Neural cell (in vitro differentiated cells): ENCODE measurements at regions not wholly inside any gene's neighbourhood (a gene's known extent, or its start where the extent isn't known, plus 50 kb on each side); places are given as distances from the start of the nearest gene placed in this dataset.

Experiments used
- H2AFZ ChIP-seq: fragments of 200-600, 300-800 bp; sonication (generic), shearing (Covaris generic); 2 replicates; pipeline ENCODE4 v1.6.0; 2014; ENCODE audit warnings: low read depth, mild to moderate bottlenecking, antibody characterized with exemption, low read length, moderate library complexity
- H3F3A ChIP-seq: fragments of 200-600 bp; shearing (Covaris generic); 2 replicates; pipeline ENCODE4 v1.6.1; 2016; ENCODE audit warnings: mild to moderate bottlenecking, moderate library complexity, mixed read lengths, antibody characterized with exemption, low read length; ENCODE audit not compliant: insufficient read depth, poor library complexity, severe bottlenecking
- H3K27ac ChIP-seq: fragments of 200-600, 300-800 bp; sonication (generic), shearing (Covaris generic); 2 replicates; pipeline ENCODE4 v1.5.1; 2014; ENCODE audit warnings: mild to moderate bottlenecking, low read length, moderate library complexity
- H3K27me3 ChIP-seq: fragments of 300-800, 200-600 bp; sonication (generic), shearing (Covaris generic); 2 replicates; pipeline ENCODE4 v1.6.0; 2014; ENCODE audit warnings: mild to moderate bottlenecking, low read depth, low read length, moderate library complexity; ENCODE audit not compliant: insufficient read depth
- H3K36me3 ChIP-seq: fragments of 300-800, 200-600 bp; sonication (generic), shearing (Covaris generic); 2 replicates; pipeline ENCODE4 v1.5.1; 2014; ENCODE audit warnings: mild to moderate bottlenecking, antibody characterized with exemption, low read length, moderate library complexity; ENCODE audit not compliant: insufficient read depth
- H3K4me2 ChIP-seq: fragments of 300-800, 200-600 bp; sonication (generic), shearing (Covaris generic); 2 replicates; pipeline ENCODE4 v1.6.0; 2014; ENCODE audit warnings: mild to moderate bottlenecking, low read length
- H3K4me3 ChIP-seq: fragments of 300-800, 200-600 bp; sonication (generic), shearing (Covaris generic); 2 replicates; pipeline ENCODE4 v1.5.1; 2014; ENCODE audit warnings: mild to moderate bottlenecking, low read length, moderate library complexity
- H3K79me2 ChIP-seq: fragments of 200-600 bp; shearing (Covaris generic); replicated peaks from 2 replicates; pipeline ENCODE4 v1.6.0; 2014; ENCODE audit warnings: mild to moderate bottlenecking, low read length, moderate library complexity; ENCODE audit not compliant: insufficient read depth
- H3K9ac ChIP-seq: fragments of 300-800, 200-600 bp; sonication (generic), shearing (Covaris generic); 2 replicates; pipeline ENCODE4 v1.6.1; 2016; ENCODE audit warnings: mild to moderate bottlenecking, low read length, mixed read lengths
- H3K9me2 ChIP-seq: fragments of 200-600 bp; shearing (Covaris generic); 2 replicates; pipeline ENCODE4 v1.6.1; 2016; ENCODE audit warnings: mild to moderate bottlenecking, low read length, mixed read lengths; ENCODE audit not compliant: insufficient read depth
- H3K9me3 ChIP-seq: fragments of 200-600, 300-800 bp; sonication (generic), shearing (Covaris generic); 2 replicates; pipeline ENCODE4 v1.6.1; 2016; ENCODE audit warnings: mild to moderate bottlenecking, mixed run types, low read length, moderate library complexity, mixed read lengths
- H4K20me1 ChIP-seq: fragments of 200-600 bp; shearing (Covaris generic); 2 replicates; pipeline ENCODE4 v1.6.1; 2016; ENCODE audit warnings: mild to moderate bottlenecking, mixed run types; ENCODE audit not compliant: insufficient read depth
- CTCF ChIP-seq: fragments of 450-650 bp; IDR thresholded peaks from 2 replicates; pipeline ENCODE4 v1.5.1; 2014; ENCODE audit warnings: antibody characterized with exemption, mild to moderate bottlenecking, moderate library complexity; ENCODE audit not compliant: poor library complexity, severe bottlenecking
- EP300 ChIP-seq: fragments of 450-650 bp; conservative IDR thresholded peaks from 2 replicates; pipeline ENCODE4 v1.6.1; 2014; ENCODE audit warnings: antibody characterized with exemption, mild to moderate bottlenecking, moderate library complexity; ENCODE audit not compliant: poor library complexity, severe bottlenecking
- EZH2 ChIP-seq: fragments of 200-600, 300-800 bp; shearing (Covaris generic), sonication (generic); IDR thresholded peaks from 2 replicates; pipeline ENCODE4 v1.6.1; 2014; ENCODE audit warnings: antibody characterized with exemption, low read length, borderline replicate concordance, mild to moderate bottlenecking; ENCODE audit not compliant: insufficient read depth, poor library complexity, severe bottlenecking
- MXI1 ChIP-seq: fragments of 450-650 bp; conservative IDR thresholded peaks from 2 replicates; pipeline ENCODE4 v1.6.1; 2014; ENCODE audit warnings: antibody characterized with exemption, mild to moderate bottlenecking; ENCODE audit not compliant: poor library complexity, severe bottlenecking
- POLR2AphosphoS5 ChIP-seq: IDR thresholded peaks from 2 replicates; pipeline ENCODE4 v1.6.1; 2012
- RAD21 ChIP-seq: fragments of 450-650 bp; conservative IDR thresholded peaks from 2 replicates; pipeline ENCODE4 v1.6.1; 2014; ENCODE audit warnings: antibody characterized with exemption, mild to moderate bottlenecking, moderate library complexity
- REST ChIP-seq: IDR thresholded peaks from 2 replicates; pipeline ENCODE4 v1.6.1; 2012; ENCODE audit warnings: borderline replicate concordance
- SMC3 ChIP-seq: fragments of 450-650 bp; conservative IDR thresholded peaks from 2 replicates; pipeline ENCODE4 v1.6.1; 2014; ENCODE audit warnings: antibody characterized with exemption, mild to moderate bottlenecking, moderate library complexity; ENCODE audit not compliant: poor library complexity
- TAF1 ChIP-seq: IDR thresholded peaks from 2 replicates; pipeline ENCODE4 v1.6.1; 2012; ENCODE audit warnings: low read depth

- peaks cover 5% of the 10 kb centered on the region for H3K9me3 ChIP-seq
- no peak overlapping the region for H2AFZ ChIP-seq
- H3K4me3 ChIP-seq = no peak overlapping the region
- H3K9ac ChIP-seq = no peak overlapping the region
- no peak overlapping the region for H3K4me2 ChIP-seq
- no peak for TF ChIP-seq SMC3
- no peak for TF ChIP-seq POLR2AphosphoS5
- no peak for TF ChIP-seq MXI1
- TF ChIP-seq TAF1 = no peak
- no peak for TF ChIP-seq REST
- TF ChIP-seq EP300 = no peak
- TF ChIP-seq RAD21 = no peak
- no peak for TF ChIP-seq EZH2
- TF ChIP-seq CTCF = no peak
- no peaks in the 10 kb centered on the region for H4K20me1 ChIP-seq
- H3F3A ChIP-seq = no peaks in the 10 kb centered on the region
- H3K79me2 ChIP-seq = no peaks in the 10 kb centered on the region
- no peaks in the 10 kb centered on the region for H3K9me2 ChIP-seq
- no peak overlapping the region for H3K27ac ChIP-seq
- H3K36me3 ChIP-seq = no peaks in the 10 kb centered on the region
- H3K27me3 ChIP-seq = no peaks in the 10 kb centered on the region
Measured at GRCh38 chr19:28045621-28046020, 1167.3 kb downstream of the UQCRFS1 start.

- H3K79me2 ChIP-seq = no peaks in the 10 kb centered on the region
- H3F3A ChIP-seq = no peaks in the 10 kb centered on the region
- no peaks in the 10 kb centered on the region for H3K36me3 ChIP-seq
- H3K27me3 ChIP-seq = no peaks in the 10 kb centered on the region
- H3K4me2 ChIP-seq = no peak overlapping the region
- no peaks in the 10 kb centered on the region for H3K9me2 ChIP-seq
- H3K9me3 ChIP-seq = peaks cover 5% of the 10 kb centered on the region
- H2AFZ ChIP-seq = no peak overlapping the region
- H3K27ac ChIP-seq = no peak overlapping the region
- no peak for TF ChIP-seq TAF1
- no peak for TF ChIP-seq REST
- TF ChIP-seq CTCF = no peak
- TF ChIP-seq SMC3 = no peak
- TF ChIP-seq MXI1 = no peak
- TF ChIP-seq EP300 = no peak
- no peak overlapping the region for H3K9ac ChIP-seq
- no peak overlapping the region for H3K4me3 ChIP-seq
- H4K20me1 ChIP-seq = no peaks in the 10 kb centered on the region
Measured at GRCh38 chr19:28044477-28044876, 1168.5 kb downstream of the UQCRFS1 start.
